ENCODE measurements at regions not wholly inside any gene's neighbourhood (a gene's known extent, or its start where the extent isn't known, plus 50 kb on each side); places are given as distances from the start of the nearest gene placed in this dataset.

GRCh38 chr15:39149636-39150150 is 431.2 kb upstream of the THBS1 start:
- DNase-seq (ENCODE audit: low read depth), result no peak
- no peak overlapping the region for H3K4me3 ChIP-seq (ENCODE audit: low read depth, low read length)
- TF ChIP-seq, protein P1, sequence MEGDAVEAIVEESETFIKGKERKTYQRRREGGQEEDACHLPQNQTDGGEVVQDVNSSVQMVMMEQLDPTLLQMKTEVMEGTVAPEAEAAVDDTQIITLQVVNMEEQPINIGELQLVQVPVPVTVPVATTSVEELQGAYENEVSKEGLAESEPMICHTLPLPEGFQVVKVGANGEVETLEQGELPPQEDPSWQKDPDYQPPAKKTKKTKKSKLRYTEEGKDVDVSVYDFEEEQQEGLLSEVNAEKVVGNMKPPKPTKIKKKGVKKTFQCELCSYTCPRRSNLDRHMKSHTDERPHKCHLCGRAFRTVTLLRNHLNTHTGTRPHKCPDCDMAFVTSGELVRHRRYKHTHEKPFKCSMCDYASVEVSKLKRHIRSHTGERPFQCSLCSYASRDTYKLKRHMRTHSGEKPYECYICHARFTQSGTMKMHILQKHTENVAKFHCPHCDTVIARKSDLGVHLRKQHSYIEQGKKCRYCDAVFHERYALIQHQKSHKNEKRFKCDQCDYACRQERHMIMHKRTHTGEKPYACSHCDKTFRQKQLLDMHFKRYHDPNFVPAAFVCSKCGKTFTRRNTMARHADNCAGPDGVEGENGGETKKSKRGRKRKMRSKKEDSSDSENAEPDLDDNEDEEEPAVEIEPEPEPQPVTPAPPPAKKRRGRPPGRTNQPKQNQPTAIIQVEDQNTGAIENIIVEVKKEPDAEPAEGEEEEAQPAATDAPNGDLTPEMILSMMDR (IDR thresholded peaks at IDR 0.05; ENCODE audit: insufficient read depth, low read depth, low read length, missing control alignments), result no peak

GRCh38 chr15:39151545-39151944 is 429.3 kb upstream of the THBS1 start:
- peak; percentile 56 for DNase-seq (ENCODE audit: low read depth)
- H3K4me3 ChIP-seq (ENCODE audit: low read depth, low read length), result no peak overlapping the region

DNA sequence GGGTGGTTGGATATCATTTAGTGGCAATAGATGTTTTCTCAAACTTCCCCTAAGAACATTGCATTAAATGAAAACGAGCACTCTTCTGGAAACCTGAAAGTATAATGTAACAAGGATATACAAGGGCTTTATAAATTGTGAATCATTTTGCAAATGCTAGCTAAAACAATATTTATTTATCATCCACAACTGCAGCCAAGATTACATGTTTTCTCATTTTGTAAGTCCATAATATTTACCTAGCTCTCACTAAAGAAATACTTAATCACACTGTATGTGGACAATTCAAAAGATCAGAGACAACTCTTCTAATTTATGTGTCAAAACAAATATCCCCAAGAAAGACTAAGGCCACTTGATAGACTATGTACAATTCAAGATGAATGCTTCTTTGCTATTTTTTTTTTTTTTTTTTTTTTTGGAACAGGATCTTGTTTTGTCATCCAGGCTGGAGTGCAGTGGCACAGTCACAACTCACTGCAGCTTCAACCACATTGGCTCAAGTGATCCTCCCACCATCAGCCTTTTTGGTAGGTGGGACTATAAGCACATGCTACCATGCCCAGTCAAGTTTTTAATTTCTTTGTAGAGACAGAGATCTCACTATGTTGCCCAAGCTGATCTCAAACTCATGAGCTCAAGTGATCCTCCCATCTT is 427.7 kb upstream of the THBS1 start:
- TF ChIP-seq, protein P1 (IDR thresholded peaks at IDR 0.05; ENCODE audit: insufficient read depth, low read depth, low read length, missing control alignments), result no peak
- no peak for DNase-seq (ENCODE audit: low read depth)
- no peak overlapping the region for H3K4me3 ChIP-seq (ENCODE audit: low read depth, low read length)

More at GRCh38 chr15:39151545-39151944, 429.3 kb upstream of the THBS1 start:
- TF ChIP-seq, protein P1 (IDR thresholded peaks at IDR 0.05; ENCODE audit: insufficient read depth, low read depth, low read length, missing control alignments), result no peak

DNA sequence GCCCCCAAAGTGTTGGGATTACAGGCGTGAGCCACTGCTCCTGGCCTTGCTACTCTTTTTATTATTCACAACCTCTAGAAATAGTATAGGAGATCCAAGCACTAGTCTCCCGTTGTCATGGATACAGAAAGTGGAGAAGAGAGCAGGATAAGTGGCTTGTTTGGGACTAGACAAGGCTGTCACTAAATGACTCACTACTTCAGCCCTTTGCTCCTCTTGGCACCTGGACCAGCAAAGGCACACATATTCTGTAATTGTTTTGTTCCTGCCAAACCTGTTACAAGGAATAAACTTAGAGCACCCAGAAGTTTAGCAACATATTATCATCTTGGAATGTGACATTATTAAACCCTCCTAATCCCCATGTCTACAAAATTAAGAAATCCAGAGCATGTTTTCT is 427.2 kb upstream of the THBS1 start:
- no peak for DNase-seq (ENCODE audit: low read depth)
- TF ChIP-seq, protein P1 (IDR thresholded peaks at IDR 0.05; ENCODE audit: insufficient read depth, low read depth, low read length, missing control alignments), result no peak
- H3K4me3 ChIP-seq (ENCODE audit: low read depth, low read length), result no peak overlapping the region

DNA sequence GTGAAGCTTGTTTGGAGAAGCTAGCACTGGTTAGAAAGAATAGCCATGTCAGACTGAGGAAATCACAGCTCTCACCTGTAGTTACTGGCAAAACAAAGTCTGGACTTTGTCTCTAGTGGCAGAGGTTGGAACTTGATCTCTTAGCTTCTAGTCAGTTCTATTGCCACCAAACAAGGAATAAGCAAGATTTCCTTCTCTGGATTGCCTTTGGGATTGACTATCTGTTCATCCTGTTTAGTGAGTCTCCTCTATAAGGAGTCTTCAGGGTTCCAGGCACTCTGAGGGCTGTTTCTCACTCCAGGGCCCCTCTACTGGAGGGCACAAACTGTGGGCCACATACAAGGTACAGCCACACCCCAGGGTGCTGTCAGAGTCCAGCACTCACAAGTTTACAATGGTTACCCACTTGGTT is 426.6 kb upstream of the THBS1 start:
- no peak for DNase-seq (ENCODE audit: low read depth)
- no peak overlapping the region for H3K4me3 ChIP-seq (ENCODE audit: low read depth, low read length)
- TF ChIP-seq, protein P1 (IDR thresholded peaks at IDR 0.05; ENCODE audit: insufficient read depth, low read depth, low read length, missing control alignments), result peak; percentile 19

GRCh38 chr15:39154776-39155175 is 426.1 kb upstream of the THBS1 start:
- TF ChIP-seq, protein P1 (IDR thresholded peaks at IDR 0.05; ENCODE audit: insufficient read depth, low read depth, low read length, missing control alignments), result no peak

DNA sequence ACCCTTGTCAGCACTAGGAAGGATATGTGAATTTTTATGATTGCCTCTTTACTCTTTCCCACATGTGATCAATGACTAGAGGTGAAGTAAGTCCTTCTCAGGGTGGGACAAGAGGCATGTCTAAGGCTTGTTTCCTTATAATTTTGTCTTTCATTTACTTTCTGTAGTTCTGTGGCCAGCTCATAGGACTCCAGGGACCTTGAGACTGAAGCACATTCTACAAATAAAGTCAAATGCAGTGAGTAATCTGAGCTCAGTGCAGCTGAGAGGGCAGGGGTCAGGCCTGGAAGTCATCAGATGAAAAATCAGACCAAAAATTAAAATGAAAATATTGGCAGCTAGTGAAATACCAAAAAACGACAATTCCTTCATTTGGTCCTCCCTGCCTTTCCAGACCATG is 424.7 kb upstream of the THBS1 start:
- H3K4me3 ChIP-seq (ENCODE audit: low read depth, low read length), result no peak overlapping the region
- TF ChIP-seq, protein P1 (IDR thresholded peaks at IDR 0.05; ENCODE audit: insufficient read depth, low read depth, low read length, missing control alignments), result no peak
- DNase-seq (ENCODE audit: low read depth), result no peak

More at GRCh38 chr15:39154776-39155175, 426.1 kb upstream of the THBS1 start:
- no peak for DNase-seq (ENCODE audit: low read depth)
- H3K4me3 ChIP-seq (ENCODE audit: low read depth, low read length), result no peak overlapping the region

Measured in GM12865 (cell line).